GM19035 (cell line): ENCODE measurements at regions not wholly inside any gene's neighbourhood (a gene's known extent, or its start where the extent isn't known, plus 50 kb on each side); places are given as distances from the start of the nearest gene placed in this dataset.
"Not testable (repeated sequence)": the region's sequence is repeated elsewhere in the genome, so short reads cannot be mapped to it uniquely, and the experiment has no call there.

Experiments used
- ATAC-seq: cut with Tn5 transposase; IDR thresholded peaks from one replicate; pipeline ENCODE4 v1.9.1; 2021; ENCODE audit not compliant: unreplicated experiment

GRCh38 chr22:49345896-49346295 lies 481.8 kb downstream of the BRD1 start:
- no peak for ATAC-seq

GRCh38 chr22:49344656-49345055 lies 483.0 kb downstream of the BRD1 start:
- ATAC-seq, result no peak

- ATAC-seq, result no peak
Measured at GRCh38 chr22:49344161-49344560, 483.5 kb downstream of the BRD1 start.

GRCh38 chr22:49340406-49340805 lies 487.3 kb downstream of the BRD1 start:
- ATAC-seq, result no peak

GRCh38 chr22:49336483-49336882 lies 491.2 kb downstream of the BRD1 start:
- not testable (repeated sequence) for ATAC-seq

- no peak for ATAC-seq
Measured at GRCh38 chr22:49334976-49335375, 492.7 kb downstream of the BRD1 start.

GRCh38 chr22:49334449-49334789 lies 493.3 kb downstream of the BRD1 start:
- no peak for ATAC-seq

GRCh38 chr22:49333206-49333605 lies 494.5 kb downstream of the BRD1 start:
- ATAC-seq, result no peak

- no peak for ATAC-seq
Measured at GRCh38 chr22:49332691-49333090, 495.0 kb downstream of the BRD1 start.

GRCh38 chr22:49331878-49332277 lies 495.8 kb downstream of the BRD1 start:
- no peak for ATAC-seq

GRCh38 chr22:49331223-49331815 lies 496.4 kb downstream of the BRD1 start:
- no peak for ATAC-seq

- no peak for ATAC-seq
Measured at GRCh38 chr22:49330421-49331222, 497.1 kb downstream of the BRD1 start.

GRCh38 chr22:49329636-49330035 lies 498.0 kb downstream of the BRD1 start:
- ATAC-seq, result no peak

GRCh38 chr22:49328630-49329405 lies 498.9 kb downstream of the BRD1 start:
- no peak for ATAC-seq

GRCh38 chr22:49328118-49328475 lies 499.6 kb downstream of the BRD1 start:
- no peak for ATAC-seq

- ATAC-seq, result no peak
Measured at GRCh38 chr22:49327411-49328117, 500.1 kb downstream of the BRD1 start.

- no peak for ATAC-seq
Measured at GRCh38 chr22:49326558-49326957, 501.1 kb downstream of the BRD1 start.

- no peak for ATAC-seq
Measured at GRCh38 chr22:49325531-49326395, 501.9 kb downstream of the BRD1 start.

- no peak for ATAC-seq
Measured at GRCh38 chr22:49324527-49325491, 502.9 kb downstream of the BRD1 start.
